Mucosa of descending colon (tissue), 3 donors: ENCODE measurements at regions not wholly inside any gene's neighbourhood (a gene's known extent, or its start where the extent isn't known, plus 50 kb on each side); places are given as distances from the start of the nearest gene placed in this dataset.

Experiments used
- ATAC-seq: fragments of 200-7000 bp; cut with Tn5 transposase; one replicate; pipeline ENCODE4 v1.9.1; 2020; ENCODE audit warnings: mild to moderate bottlenecking, moderate library complexity
- DNase-seq, 3 donors: peaks; one replicate each; pipeline ENCODE4 v3.0.0-alpha.2; 2020
- H3K36me3 ChIP-seq: fragments of 200-600 bp; one replicate; pipeline ENCODE4 v1.8.0; 2021; ENCODE audit warnings: low read depth, mild to moderate bottlenecking
- H3K4me1 ChIP-seq: fragments of 200-600 bp; one replicate; pipeline ENCODE4 v1.8.0; 2021; ENCODE audit warnings: low read depth, mild to moderate bottlenecking
- H3K4me3 ChIP-seq: fragments of 200-600 bp; one replicate; pipeline ENCODE4 v1.8.0; 2021; ENCODE audit warnings: mild to moderate bottlenecking
- H3K9me3 ChIP-seq: fragments of 200-600 bp; one replicate; pipeline ENCODE4 v1.8.0; 2021; ENCODE audit warnings: mild to moderate bottlenecking
- intact Hi-C, 2 donors: fragments of 100-400 bp; cut with DNase I in 1 of 2; cut with micrococcal nuclease in 1 of 2; formaldehyde crosslinking; loops; one replicate each; pipeline versions ENCODE4 v1.11.0 to v1.11.1; 2022; cut with DNase I, micrococcal nuclease
- TF ChIP-seq, protein P1 (sequence below): fragments of 200-600 bp; IDR thresholded peaks from one replicate; pipeline ENCODE4 v1.8.0; 2022; ENCODE audit warnings: antibody characterized with exemption, mild to moderate bottlenecking
- donor health status: DM: no; HTN: no; CAD: no; lungs with moderate emphysema.
- donor health status: DM: no; HTN: no; CAD: no.
- donor health status: DM: no; HTN: yes; CAD: no.

DNA sequence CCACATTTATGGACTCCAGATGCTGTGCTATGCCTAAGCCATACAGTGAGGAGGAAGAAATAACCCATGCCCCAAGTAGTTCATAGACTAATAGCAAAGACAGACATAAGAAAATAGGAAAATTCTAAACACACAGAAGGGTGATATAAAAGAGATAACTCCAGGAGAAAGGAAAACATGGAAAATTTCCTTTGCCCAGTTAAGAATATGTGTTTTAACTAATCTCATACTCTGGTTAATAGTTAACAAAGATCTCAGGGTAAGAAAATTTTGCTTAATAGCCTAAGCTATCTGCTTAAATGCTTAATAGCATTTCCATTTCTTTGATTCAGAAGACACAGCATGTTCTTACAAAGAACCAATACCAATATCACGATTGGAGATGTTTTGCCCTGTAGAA lies 358.0 kb downstream of the MSX2 start:
- Histone ChIP-seq H3K36me3 (no peaks in the 10 kb centered on the region), H3K4me1 (no peaks in the 10 kb centered on the region), H3K9me3 (no peaks in the 10 kb centered on the region), H3K4me3 (no peak overlapping the region)
- TF ChIP-seq, protein P1, sequence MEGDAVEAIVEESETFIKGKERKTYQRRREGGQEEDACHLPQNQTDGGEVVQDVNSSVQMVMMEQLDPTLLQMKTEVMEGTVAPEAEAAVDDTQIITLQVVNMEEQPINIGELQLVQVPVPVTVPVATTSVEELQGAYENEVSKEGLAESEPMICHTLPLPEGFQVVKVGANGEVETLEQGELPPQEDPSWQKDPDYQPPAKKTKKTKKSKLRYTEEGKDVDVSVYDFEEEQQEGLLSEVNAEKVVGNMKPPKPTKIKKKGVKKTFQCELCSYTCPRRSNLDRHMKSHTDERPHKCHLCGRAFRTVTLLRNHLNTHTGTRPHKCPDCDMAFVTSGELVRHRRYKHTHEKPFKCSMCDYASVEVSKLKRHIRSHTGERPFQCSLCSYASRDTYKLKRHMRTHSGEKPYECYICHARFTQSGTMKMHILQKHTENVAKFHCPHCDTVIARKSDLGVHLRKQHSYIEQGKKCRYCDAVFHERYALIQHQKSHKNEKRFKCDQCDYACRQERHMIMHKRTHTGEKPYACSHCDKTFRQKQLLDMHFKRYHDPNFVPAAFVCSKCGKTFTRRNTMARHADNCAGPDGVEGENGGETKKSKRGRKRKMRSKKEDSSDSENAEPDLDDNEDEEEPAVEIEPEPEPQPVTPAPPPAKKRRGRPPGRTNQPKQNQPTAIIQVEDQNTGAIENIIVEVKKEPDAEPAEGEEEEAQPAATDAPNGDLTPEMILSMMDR = no peak
- intact Hi-C loops = no loop called here
- ATAC-seq (no peak), DNase-seq (no peak)

- DNase-seq (no peak), ATAC-seq (no peak)
- Histone ChIP-seq H3K9me3 (no peaks in the 10 kb centered on the region), H3K4me3 (no peak overlapping the region), H3K36me3 (no peaks in the 10 kb centered on the region), H3K4me1 (no peaks in the 10 kb centered on the region)
- TF ChIP-seq, protein P1 = no peak
- intact Hi-C loops = no loop called here
Measured at GRCh38 chr5:175079707-175080106, 355.3 kb downstream of the MSX2 start.

DNA sequence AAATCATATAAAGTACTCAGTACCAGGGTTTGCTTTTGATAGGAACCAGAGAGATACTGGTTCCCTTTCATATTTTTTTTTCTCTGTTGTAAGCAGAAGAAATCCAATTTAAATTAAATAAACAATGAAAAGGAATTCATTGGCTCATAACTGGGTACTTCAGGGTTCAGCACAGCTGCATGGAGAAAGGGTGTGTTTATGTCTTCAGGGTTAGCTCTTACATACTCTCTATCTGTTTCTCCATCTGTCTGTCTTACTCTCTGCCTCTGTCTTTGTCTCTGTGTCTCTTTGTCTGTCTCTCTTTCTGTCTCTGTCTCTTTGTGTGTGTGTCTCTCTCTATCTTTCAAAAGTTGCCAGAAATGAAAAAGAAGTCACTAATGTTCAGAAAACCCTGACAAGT lies 345.9 kb downstream of the MSX2 start:
- H3K4me1 ChIP-seq = no peaks in the 10 kb centered on the region
- H3K36me3 ChIP-seq = no peaks in the 10 kb centered on the region
- intact Hi-C loops = no loop called here
- no peak overlapping the region for H3K4me3 ChIP-seq
- no peak for ATAC-seq
- H3K9me3 ChIP-seq = no peaks in the 10 kb centered on the region
- no peak for DNase-seq
- TF ChIP-seq, protein P1 = no peak

DNA sequence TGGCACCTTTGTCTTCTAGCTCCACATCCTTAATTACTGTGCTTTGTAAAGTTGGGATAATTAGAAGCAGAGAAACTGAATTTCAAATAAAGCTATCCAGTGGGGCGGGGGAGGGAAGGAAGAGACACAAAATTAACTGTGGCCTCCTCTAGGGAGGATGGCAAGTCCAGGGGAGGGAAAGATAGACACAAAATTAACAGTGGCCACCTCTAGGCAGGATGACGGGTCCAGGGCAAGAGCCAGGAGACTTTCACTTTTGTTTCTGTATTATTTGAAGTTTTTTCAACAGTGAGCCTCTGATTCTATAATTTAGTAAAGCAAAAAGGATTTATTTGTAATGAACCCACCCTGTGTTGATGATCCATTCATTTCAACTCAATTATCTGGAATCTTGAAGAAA lies 335.9 kb downstream of the MSX2 start:
- intact Hi-C loops = no loop called here
- Histone ChIP-seq H3K36me3 (no peaks in the 10 kb centered on the region), H3K4me3 (no peak overlapping the region), H3K4me1 (no peaks in the 10 kb centered on the region), H3K9me3 (no peaks in the 10 kb centered on the region)
- ATAC-seq (no peak), DNase-seq (no peak)
- TF ChIP-seq, protein P1 = no peak

DNA sequence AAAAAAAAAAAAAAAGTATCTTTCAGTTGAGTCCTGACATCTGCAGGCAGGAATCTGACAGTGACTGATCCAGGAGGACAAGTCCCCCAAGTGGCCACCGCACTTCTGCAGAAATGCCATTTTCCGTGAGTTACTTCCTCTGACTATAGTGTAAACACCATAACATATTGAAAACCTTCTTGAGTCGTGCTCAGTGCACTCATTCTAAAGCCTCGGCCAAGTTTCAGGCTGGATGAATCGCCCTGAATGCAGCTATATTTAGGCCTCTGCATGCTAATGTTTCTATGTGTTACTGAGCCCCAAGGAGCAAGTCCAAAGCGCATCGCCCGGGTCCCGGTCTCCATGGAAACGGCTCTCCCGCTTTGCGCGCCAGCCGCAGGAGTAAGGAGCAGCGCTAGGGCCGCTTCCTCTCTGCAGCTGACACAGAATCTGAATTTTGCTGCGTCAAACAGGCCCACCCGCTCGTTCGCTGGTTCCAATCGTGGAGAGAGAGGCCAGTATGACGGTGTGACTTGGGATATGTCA lies 335.4 kb downstream of the MSX2 start:
- TF ChIP-seq, protein P1 = no peak
- H3K4me1 ChIP-seq = no peaks in the 10 kb centered on the region
- ATAC-seq = no peak
- H3K36me3 ChIP-seq = no peaks in the 10 kb centered on the region
- H3K4me3 ChIP-seq = no peak overlapping the region
- H3K9me3 ChIP-seq = no peaks in the 10 kb centered on the region
- intact Hi-C loops = no loop called here
- peak; percentile 6 to 46 (median 25) for DNase-seq

DNA sequence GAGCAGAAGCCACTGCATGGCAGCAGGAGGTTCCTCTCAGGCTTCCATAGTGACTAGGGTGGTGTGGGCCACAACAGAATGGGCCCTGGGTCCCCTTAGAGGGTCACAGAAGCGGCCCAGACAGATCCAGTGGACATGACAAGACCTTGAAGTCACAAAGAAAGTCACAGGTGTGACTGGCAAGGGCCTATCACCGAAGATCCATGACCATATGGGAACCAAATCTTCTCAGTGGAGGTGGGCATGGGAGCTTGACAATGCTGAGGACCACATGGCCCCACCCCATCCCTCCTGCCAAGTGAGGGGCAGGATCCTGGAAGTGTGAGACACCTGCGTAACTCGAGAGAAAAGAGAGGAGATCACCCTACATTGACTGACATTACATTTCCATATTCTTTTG lies 332.4 kb downstream of the MSX2 start:
- intact Hi-C loops = no loop called here
- ATAC-seq (no peak), DNase-seq (no peak)
- Histone ChIP-seq H3K4me3 (no peak overlapping the region), H3K36me3 (no peaks in the 10 kb centered on the region), H3K4me1 (no peaks in the 10 kb centered on the region), H3K9me3 (no peaks in the 10 kb centered on the region)
- TF ChIP-seq, protein P1 = no peak
